ENCODE measurements at regions not wholly inside any gene's neighbourhood (a gene's known extent, or its start where the extent isn't known, plus 50 kb on each side); places are given as distances from the start of the nearest gene placed in this dataset.

GRCh38 chr2:217669831-217670230 is 333.0 kb downstream of the TNS1 start:
- Histone ChIP-seq H3K36me3 (ENCODE audit: insufficient read depth in 1 of 2, low read depth in 1 of 2) (no peaks in the 10 kb centered on the region), H3K4me3 (no peak overlapping the region), H3K9me3 (no peaks in the 10 kb centered on the region), H3K4me1 (no peaks in the 10 kb centered on the region), H3K27me3 (ENCODE audit: insufficient read depth in 3 of 3, low read length in 2 of 3) (no peaks in the 10 kb centered on the region), H3K27ac (no peak overlapping the region)
- DNase-seq (no peak), ATAC-seq (no peak)
- intact Hi-C loops (cut with DNase I), result no loop called here
- TF ChIP-seq CTCF (IDR thresholded peaks at IDR 0.05), result no peak
- 92 to 96% (median 93%) methylated on average over 3 of the region's 3 CpGs for WGBS, 3 donors

- H3K4me1 ChIP-seq, result no peaks in the 10 kb centered on the region
- intact Hi-C loops (cut with DNase I), result no loop called here
- no peaks in the 10 kb centered on the region for H3K9me3 ChIP-seq
- no peaks in the 10 kb centered on the region for H3K27me3 ChIP-seq (ENCODE audit: insufficient read depth in 3 of 3, low read length in 2 of 3)
- peak in 1 of 4 donors; percentile 54 for ATAC-seq
- WGBS, 3 donors, result 42 to 52% (median 49%) methylated on average over 3 of the region's 3 CpGs
- H3K27ac ChIP-seq, result no peak overlapping the region
- H3K36me3 ChIP-seq (ENCODE audit: insufficient read depth in 1 of 2, low read depth in 1 of 2), result no peaks in the 10 kb centered on the region
- no peak for TF ChIP-seq CTCF (IDR thresholded peaks at IDR 0.05)
- no peak for DNase-seq
- H3K4me3 ChIP-seq, result no peak overlapping the region
These were observed 335.3 kb downstream of the TNS1 start for GRCh38 chr2:217667512-217667911.

DNA sequence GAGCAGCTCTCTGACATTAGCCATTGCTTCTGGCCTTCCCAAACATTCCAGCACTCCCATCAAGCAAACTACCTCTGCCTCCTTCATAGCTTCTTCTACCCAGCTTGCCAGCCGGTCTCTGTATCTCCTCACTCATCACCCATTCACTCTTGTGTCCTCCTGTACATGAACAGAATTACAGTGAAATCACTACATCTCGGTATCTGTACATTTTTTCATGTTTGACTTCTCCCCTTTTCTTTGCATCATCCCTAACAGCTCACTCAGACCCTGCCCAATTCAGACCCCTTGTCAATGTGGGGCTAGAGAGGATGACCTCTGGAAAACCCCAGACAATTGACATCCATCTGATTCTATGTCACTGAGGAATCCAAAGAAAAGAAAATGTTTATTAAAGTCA is 335.8 kb downstream of the TNS1 start:
- ATAC-seq, result no peak
- Histone ChIP-seq H3K36me3 (ENCODE audit: insufficient read depth in 1 of 2, low read depth in 1 of 2) (no peaks in the 10 kb centered on the region), H3K27ac (no peak overlapping the region), H3K4me3 (no peak overlapping the region), H3K9me3 (no peaks in the 10 kb centered on the region), H3K4me1 (no peaks in the 10 kb centered on the region), H3K27me3 (ENCODE audit: insufficient read depth in 3 of 3, low read length in 2 of 3) (no peaks in the 10 kb centered on the region)
- intact Hi-C loops (cut with DNase I), result no loop called here
- WGBS, 3 donors, result 72 to 83% (median 74%) methylated on average over 2 of the region's 2 CpGs
- TF ChIP-seq CTCF (IDR thresholded peaks at IDR 0.05), result no peak
- no peak for DNase-seq

- Histone ChIP-seq H3K27ac (no peak overlapping the region), H3K4me3 (no peak overlapping the region), H3K27me3 (ENCODE audit: insufficient read depth in 3 of 3, low read length in 2 of 3) (no peaks in the 10 kb centered on the region), H3K4me1 (no peaks in the 10 kb centered on the region), H3K9me3 (no peaks in the 10 kb centered on the region), H3K36me3 (ENCODE audit: insufficient read depth in 1 of 2, low read depth in 1 of 2) (no peaks in the 10 kb centered on the region)
- 76 to 83% (median 82%) methylated on average over 2 of the region's 2 CpGs for WGBS, 3 donors
- no peak for TF ChIP-seq CTCF (IDR thresholded peaks at IDR 0.05)
- intact Hi-C loops (cut with DNase I), result no loop called here
- peak in 2 of 4 donors; percentile 28 to 49 for ATAC-seq
- DNase-seq, result no peak
These were observed 336.5 kb downstream of the TNS1 start for GRCh38 chr2:217666338-217666737.

DNA sequence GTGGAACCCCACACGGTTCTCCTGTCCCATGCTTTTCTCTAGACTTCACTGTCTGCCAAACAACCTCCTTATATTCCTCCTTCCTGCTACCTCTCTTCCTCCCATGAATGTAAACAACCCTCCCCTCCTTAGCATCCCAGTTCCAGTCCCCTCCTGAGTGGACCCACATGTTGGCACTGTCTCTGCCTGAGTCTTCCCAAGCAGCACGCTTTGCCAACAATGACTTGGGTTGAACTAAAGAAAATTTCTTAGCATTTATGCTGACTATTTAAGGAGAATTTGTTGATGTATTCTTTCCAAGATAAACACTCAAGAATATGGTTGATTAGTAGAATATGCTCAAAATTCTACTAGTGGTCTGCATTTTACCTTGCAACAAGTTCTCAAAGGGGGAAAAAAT is 338.0 kb downstream of the TNS1 start:
- Histone ChIP-seq H3K4me3 (no peak overlapping the region), H3K4me1 (no peaks in the 10 kb centered on the region), H3K27ac (no peak overlapping the region), H3K27me3 (ENCODE audit: insufficient read depth in 3 of 3, low read length in 2 of 3) (no peaks in the 10 kb centered on the region), H3K36me3 (ENCODE audit: insufficient read depth in 1 of 2, low read depth in 1 of 2) (no peaks in the 10 kb centered on the region), H3K9me3 (no peaks in the 10 kb centered on the region)
- ATAC-seq, result no peak
- 65 to 73% (median 67%) methylated on average over 2 of the region's 2 CpGs for WGBS, 3 donors
- intact Hi-C loops (cut with DNase I), result no loop called here
- TF ChIP-seq CTCF (IDR thresholded peaks at IDR 0.05), result no peak
- no peak for DNase-seq

All from psoas muscle (tissue), 7 donors.